H7 (cell line): ENCODE measurements at regions not wholly inside any gene's neighbourhood (a gene's known extent, or its start where the extent isn't known, plus 50 kb on each side); places are given as distances from the start of the nearest gene placed in this dataset.

Experiments used
- DNase-seq: peaks from one replicate; pipeline ENCODE4 v3.0.0; 2012
- H3K27me3 ChIP-seq: 2 replicates; pipeline ENCODE4 v1.6.0; 2011; ENCODE audit warnings: mild to moderate bottlenecking, low read length; ENCODE audit not compliant: control insufficient read depth, insufficient read depth
- H3K36me3 ChIP-seq: replicated peaks from 2 replicates; pipeline ENCODE4 v1.5.1; 2011; ENCODE audit warnings: low read length; ENCODE audit not compliant: control insufficient read depth, insufficient read depth
- H3K4me3 ChIP-seq: 2 replicates; pipeline ENCODE4 v1.5.1; 2011; ENCODE audit warnings: low read depth, mild to moderate bottlenecking, control low read depth, low read length, moderate library complexity; ENCODE audit not compliant: insufficient read depth

- DNase-seq = no peak
- no peak overlapping the region for H3K4me3 ChIP-seq
- no peaks in the 10 kb centered on the region for H3K27me3 ChIP-seq
- H3K36me3 ChIP-seq = no peaks in the 10 kb centered on the region
Observed at GRCh38 chr5:5645891-5646290, 223.4 kb downstream of the ICE1 start.

GRCh38 chr5:5645198-5645597 lies 222.7 kb downstream of the ICE1 start:
- H3K4me3 ChIP-seq = no peak overlapping the region
- no peak for DNase-seq
- H3K27me3 ChIP-seq = no peaks in the 10 kb centered on the region
- H3K36me3 ChIP-seq = no peaks in the 10 kb centered on the region

DNA sequence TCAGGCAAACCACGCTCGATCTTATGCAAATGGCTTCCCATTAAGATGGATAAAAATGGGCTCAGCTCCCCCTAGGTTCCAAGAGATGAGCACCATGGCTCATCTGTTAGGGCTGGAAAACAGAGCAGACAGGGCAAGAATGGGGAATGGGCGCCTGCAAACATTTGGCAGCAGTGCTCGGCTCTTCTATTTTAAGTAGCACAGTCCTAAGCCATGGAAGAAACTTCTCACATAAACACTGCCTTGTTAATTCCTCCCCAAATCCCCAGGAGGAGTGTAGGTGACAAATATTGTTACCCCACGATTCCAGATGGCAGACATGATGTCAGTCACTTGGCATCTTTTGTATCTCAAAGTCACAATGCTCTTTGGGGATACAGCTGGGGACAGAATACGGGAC lies 221.8 kb downstream of the ICE1 start:
- H3K27me3 ChIP-seq = no peaks in the 10 kb centered on the region
- DNase-seq = no peak
- H3K4me3 ChIP-seq = no peak overlapping the region
- H3K36me3 ChIP-seq = no peaks in the 10 kb centered on the region

- Histone ChIP-seq H3K27me3 (no peaks in the 10 kb centered on the region), H3K36me3 (no peaks in the 10 kb centered on the region)
- no peak for DNase-seq
Observed at GRCh38 chr5:5643481-5643880, 221.0 kb downstream of the ICE1 start.

GRCh38 chr5:5638211-5638610 lies 215.7 kb downstream of the ICE1 start:
- DNase-seq = no peak

More at GRCh38 chr5:5643481-5643880, 221.0 kb downstream of the ICE1 start:
- H3K4me3 ChIP-seq = no peak overlapping the region

GRCh38 chr5:5637173-5637572 lies 214.7 kb downstream of the ICE1 start:
- Histone ChIP-seq H3K36me3 (no peaks in the 10 kb centered on the region), H3K4me3 (no peak overlapping the region), H3K27me3 (no peaks in the 10 kb centered on the region)
- DNase-seq = no peak

More at GRCh38 chr5:5638211-5638610, 215.7 kb downstream of the ICE1 start:
- Histone ChIP-seq H3K27me3 (no peaks in the 10 kb centered on the region), H3K36me3 (no peaks in the 10 kb centered on the region), H3K4me3 (no peak overlapping the region)

- Histone ChIP-seq H3K36me3 (no peaks in the 10 kb centered on the region), H3K27me3 (no peaks in the 10 kb centered on the region), H3K4me3 (no peak overlapping the region)
- no peak for DNase-seq
Observed at GRCh38 chr5:5634817-5635216, 212.3 kb downstream of the ICE1 start.

DNA sequence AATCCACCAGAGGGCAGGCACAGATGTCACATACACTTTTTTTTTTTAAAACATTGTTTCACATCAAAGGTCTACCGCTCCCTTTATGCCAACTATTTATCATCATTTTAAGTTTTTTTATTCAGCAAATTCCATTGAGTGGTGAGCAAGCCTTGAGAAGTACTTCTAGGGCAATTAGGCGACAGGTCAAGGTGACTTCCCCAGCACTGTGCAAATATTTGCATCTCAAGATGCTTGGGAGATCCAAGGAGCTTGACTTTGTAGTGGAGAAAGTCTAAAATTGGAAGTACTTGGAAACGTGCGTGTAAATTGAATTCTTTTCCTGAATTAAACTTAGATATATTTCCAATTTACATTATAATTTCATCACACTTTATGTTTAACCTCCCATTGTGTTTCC lies 211.1 kb downstream of the ICE1 start:
- H3K27me3 ChIP-seq = no peaks in the 10 kb centered on the region
- H3K4me3 ChIP-seq = no peak overlapping the region
- DNase-seq = no peak
- no peaks in the 10 kb centered on the region for H3K36me3 ChIP-seq

GRCh38 chr5:5632678-5633077 lies 210.2 kb downstream of the ICE1 start:
- Histone ChIP-seq H3K27me3 (no peaks in the 10 kb centered on the region), H3K4me3 (no peak overlapping the region), H3K36me3 (no peaks in the 10 kb centered on the region)
- DNase-seq = no peak

DNA sequence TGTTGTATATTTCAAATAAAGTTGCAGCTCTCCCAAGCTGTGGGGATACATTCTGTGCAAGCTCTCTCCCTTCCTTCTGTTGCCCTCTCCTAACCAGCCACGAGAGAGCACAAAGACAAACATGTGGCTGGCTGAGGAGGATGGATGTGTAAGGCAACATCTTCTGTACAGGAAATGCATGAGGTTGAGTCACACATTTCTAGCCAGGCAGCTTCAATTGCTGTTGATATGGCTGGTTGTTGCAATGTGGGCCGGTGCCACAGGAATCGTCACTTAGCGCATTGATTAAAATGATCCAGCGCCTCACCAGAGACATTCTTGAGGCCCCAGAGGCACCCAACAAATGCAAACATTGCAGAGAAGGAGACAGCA lies 207.1 kb downstream of the ICE1 start:
- H3K36me3 ChIP-seq = no peaks in the 10 kb centered on the region
- no peak overlapping the region for H3K4me3 ChIP-seq
- H3K27me3 ChIP-seq = no peaks in the 10 kb centered on the region
- no peak for DNase-seq

DNA sequence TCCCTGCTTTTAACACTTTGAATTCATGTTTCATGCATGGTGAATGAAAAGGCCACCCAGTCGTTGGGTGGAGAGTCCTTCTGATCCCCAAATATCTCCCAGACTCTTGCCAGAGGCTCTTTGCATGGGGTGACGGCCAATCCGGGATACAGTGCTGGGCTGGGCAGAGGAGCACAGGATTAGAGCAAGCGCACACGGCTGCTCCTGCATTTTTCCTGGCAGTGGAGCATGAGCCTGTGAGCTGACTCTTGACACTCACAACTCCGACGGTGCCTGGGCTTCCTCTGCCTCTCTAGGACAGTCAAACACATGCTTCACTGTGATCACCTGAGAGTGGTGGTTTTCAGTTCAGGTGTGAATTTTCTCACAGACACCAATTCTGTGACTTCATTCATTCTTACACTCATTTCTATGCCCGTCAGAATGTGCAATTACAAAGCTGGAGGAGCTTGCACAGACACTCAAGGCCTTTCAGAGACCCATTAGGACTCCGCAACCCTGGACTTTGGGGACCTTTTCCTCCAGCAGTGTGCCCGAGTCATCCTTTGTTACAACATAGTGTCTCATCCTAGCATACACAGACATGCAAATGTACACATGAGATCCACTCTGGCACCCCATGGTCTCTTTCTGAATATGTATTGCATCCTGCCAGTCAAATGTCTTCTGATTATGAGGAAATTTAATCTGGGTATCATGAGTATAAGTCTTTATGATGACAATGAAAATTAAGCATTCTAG lies 206.6 kb downstream of the ICE1 start:
- Histone ChIP-seq H3K27me3 (no peaks in the 10 kb centered on the region), H3K36me3 (no peaks in the 10 kb centered on the region), H3K4me3 (no peak overlapping the region)
- DNase-seq = no peak

GRCh38 chr5:5626412-5626811 lies 203.9 kb downstream of the ICE1 start:
- no peaks in the 10 kb centered on the region for H3K27me3 ChIP-seq
- no peak overlapping the region for H3K4me3 ChIP-seq
- no peaks in the 10 kb centered on the region for H3K36me3 ChIP-seq
- DNase-seq = no peak

DNA sequence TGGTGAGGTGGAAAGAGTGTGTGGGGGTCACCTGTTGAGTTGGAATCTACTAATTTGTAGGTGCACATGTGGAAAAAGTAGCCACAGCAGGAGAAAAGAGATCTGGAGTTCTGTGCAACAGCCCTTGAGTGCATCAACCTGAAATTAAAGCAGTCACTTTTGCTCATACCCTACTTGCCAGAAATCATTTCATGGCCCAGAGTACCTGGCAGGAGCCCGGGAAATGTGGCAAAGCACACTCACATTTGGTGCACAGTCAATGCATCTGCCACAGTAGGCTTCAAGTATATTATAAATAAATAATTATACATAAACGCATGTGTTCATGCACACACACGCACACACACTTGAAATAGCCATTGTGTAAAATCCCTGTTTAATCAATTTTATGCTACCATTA lies 203.0 kb downstream of the ICE1 start:
- H3K4me3 ChIP-seq = no peak overlapping the region
- no peaks in the 10 kb centered on the region for H3K36me3 ChIP-seq
- H3K27me3 ChIP-seq = no peaks in the 10 kb centered on the region
- no peak for DNase-seq

- DNase-seq = no peak
- Histone ChIP-seq H3K27me3 (no peaks in the 10 kb centered on the region), H3K4me3 (no peak overlapping the region), H3K36me3 (no peaks in the 10 kb centered on the region)
Observed at GRCh38 chr5:5623397-5623796, 200.9 kb downstream of the ICE1 start.

- no peak for DNase-seq
- Histone ChIP-seq H3K36me3 (no peaks in the 10 kb centered on the region), H3K4me3 (no peak overlapping the region), H3K27me3 (no peaks in the 10 kb centered on the region)
Observed at GRCh38 chr5:5622806-5623205, 200.3 kb downstream of the ICE1 start.

DNA sequence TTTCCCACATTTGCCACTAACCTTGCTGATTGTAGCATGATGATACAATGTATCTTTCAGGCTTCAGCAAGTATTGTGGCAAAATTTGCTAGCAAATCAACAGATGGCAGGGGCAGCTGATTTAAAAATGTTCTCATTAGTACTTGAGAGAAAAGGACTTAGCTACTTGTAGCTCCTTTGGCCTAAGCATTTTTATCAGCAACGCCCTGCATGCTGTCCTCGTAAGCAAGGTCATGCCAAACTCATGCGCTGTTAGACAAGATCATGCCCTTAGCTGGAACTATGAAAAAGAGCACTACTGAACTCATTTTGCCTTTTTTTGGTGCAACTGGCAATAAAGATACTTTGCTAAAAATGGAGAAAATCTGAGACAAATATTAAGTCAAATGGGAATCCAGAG lies 197.1 kb downstream of the ICE1 start:
- Histone ChIP-seq H3K36me3 (no peaks in the 10 kb centered on the region), H3K27me3 (no peaks in the 10 kb centered on the region), H3K4me3 (no peak overlapping the region)
- no peak for DNase-seq
